Tibial artery (tissue), 4 donors: ENCODE measurements at regions not wholly inside any gene's neighbourhood (a gene's known extent, or its start where the extent isn't known, plus 50 kb on each side); places are given as distances from the start of the nearest gene placed in this dataset.
"Not testable (repeated sequence)": the region's sequence is repeated elsewhere in the genome, so short reads cannot be mapped to it uniquely, and the experiment has no call there.

Source experiments
- DNase-seq, 2 donors: peaks; one replicate each; pipeline ENCODE4 v3.0.0-alpha.2; 2019
- H3K27ac ChIP-seq, 2 donors: fragments of 200-600 bp; sonication (generic) in 1 of 2; 1 replicate in 1 of 2; 2 replicates in 1 of 2; pipeline ENCODE4 v1.5.1; 2018 to 2019; ENCODE audit warnings: mild to moderate bottlenecking in 1 of 2
- H3K27me3 ChIP-seq, 2 donors: fragments of 200-600 bp; sonication (generic) in 1 of 2; one replicate each; pipeline versions ENCODE4 v1.5.1 to v1.6.0; 2016 to 2019
- H3K36me3 ChIP-seq, 3 donors: fragments of 200-600 bp; sonication (generic) in 2 of 3; one replicate each; pipeline ENCODE4 v1.5.1; 2016 to 2019; ENCODE audit warnings: mild to moderate bottlenecking in 2 of 3
- H3K4me1 ChIP-seq, 4 donors: fragments of 200-600 bp; sonication (generic) in 2 of 4; 1 replicate in 3 of 4; 2 replicates in 1 of 4; pipeline ENCODE4 v1.5.1; 2016 to 2019
- H3K4me3 ChIP-seq, 2 donors: fragments of 200-600 bp; sonication (generic) in 1 of 2; 1 replicate in 1 of 2; 2 replicates in 1 of 2; pipeline ENCODE4 v1.5.1; 2018 to 2019; ENCODE audit warnings: mild to moderate bottlenecking in 2 of 2
- H3K9me3 ChIP-seq, 3 donors: fragments of 200-600 bp; sonication (generic) in 1 of 3; one replicate each; pipeline ENCODE4 v1.5.1; 2016 to 2019
- intact Hi-C: fragments of 100-400 bp; cut with DNase I; formaldehyde crosslinking; loops from one replicate; pipeline ENCODE4 v1.15.0; 2023; ENCODE audit warnings: low total_unique reads
- TF ChIP-seq, protein P1 (sequence below), 2 experiments: fragments of 200-600 bp in 1 of 2; fragments of 450-650 bp in 1 of 2; IDR thresholded peaks; one replicate each; pipeline ENCODE4 v1.5.1; 2017 to 2019; ENCODE audit warnings: antibody characterized with exemption in 2 of 2, mild to moderate bottlenecking in 1 of 2, moderate library complexity in 1 of 2

DNA sequence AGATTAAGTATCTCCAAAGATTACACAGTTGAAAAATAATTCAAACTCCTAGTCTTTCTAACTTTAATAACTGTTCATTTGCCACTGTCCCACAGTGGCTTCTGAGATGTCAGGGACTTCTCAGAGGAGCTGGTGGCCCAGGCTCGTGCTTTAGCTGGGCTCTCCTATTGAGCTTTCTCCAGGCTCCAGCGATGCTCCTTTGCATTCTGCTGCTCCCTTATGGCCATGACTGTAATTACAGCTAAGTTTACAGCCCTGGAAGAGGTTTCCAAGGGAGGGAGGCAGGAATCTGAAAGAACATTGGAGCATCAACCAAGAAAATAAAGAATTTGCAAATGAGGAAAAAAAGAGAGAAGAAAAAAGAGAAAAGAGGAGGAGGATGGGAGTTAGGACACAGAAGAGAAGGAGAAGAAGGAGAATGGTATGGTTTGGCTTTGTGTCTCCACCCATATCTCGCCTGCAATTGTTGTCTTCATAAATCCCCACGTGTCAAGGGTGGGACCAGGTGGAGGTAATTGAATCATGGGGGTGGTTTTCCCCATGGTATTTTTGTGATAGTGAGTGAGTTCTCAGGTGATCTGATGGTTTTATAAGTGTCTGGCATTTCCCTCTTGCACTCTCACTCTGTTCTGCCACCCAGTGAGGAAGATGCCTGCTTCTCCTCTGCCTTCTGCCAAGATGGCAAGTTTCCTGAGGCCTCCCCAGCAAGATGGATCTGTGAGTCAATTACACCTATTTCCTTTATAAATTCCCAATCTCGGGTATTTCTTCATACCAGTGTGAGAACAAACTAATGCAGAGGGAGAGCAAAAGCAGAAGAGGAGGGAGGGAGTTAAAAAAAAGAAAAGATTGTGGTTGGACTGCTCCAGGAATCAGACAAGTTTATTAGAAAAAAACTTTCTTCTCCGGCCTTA lies 857.0 kb downstream of the KCNA4 start:
- Histone ChIP-seq H3K9me3 (peaks cover 0 to 5% (median 0%) of the 10 kb centered on the region in 3 donors), H3K27me3 (no peaks in the 10 kb centered on the region), H3K27ac (no peak overlapping the region), H3K4me1 (no peaks in the 10 kb centered on the region), H3K4me3 (no peak overlapping the region), H3K36me3 (no peaks in the 10 kb centered on the region)
- intact Hi-C loops, result no loop called here
- TF ChIP-seq, protein P1, sequence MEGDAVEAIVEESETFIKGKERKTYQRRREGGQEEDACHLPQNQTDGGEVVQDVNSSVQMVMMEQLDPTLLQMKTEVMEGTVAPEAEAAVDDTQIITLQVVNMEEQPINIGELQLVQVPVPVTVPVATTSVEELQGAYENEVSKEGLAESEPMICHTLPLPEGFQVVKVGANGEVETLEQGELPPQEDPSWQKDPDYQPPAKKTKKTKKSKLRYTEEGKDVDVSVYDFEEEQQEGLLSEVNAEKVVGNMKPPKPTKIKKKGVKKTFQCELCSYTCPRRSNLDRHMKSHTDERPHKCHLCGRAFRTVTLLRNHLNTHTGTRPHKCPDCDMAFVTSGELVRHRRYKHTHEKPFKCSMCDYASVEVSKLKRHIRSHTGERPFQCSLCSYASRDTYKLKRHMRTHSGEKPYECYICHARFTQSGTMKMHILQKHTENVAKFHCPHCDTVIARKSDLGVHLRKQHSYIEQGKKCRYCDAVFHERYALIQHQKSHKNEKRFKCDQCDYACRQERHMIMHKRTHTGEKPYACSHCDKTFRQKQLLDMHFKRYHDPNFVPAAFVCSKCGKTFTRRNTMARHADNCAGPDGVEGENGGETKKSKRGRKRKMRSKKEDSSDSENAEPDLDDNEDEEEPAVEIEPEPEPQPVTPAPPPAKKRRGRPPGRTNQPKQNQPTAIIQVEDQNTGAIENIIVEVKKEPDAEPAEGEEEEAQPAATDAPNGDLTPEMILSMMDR (IDR thresholded peaks at IDR 0.05), result peak; percentile 48 to 52
- no peak for DNase-seq

DNA sequence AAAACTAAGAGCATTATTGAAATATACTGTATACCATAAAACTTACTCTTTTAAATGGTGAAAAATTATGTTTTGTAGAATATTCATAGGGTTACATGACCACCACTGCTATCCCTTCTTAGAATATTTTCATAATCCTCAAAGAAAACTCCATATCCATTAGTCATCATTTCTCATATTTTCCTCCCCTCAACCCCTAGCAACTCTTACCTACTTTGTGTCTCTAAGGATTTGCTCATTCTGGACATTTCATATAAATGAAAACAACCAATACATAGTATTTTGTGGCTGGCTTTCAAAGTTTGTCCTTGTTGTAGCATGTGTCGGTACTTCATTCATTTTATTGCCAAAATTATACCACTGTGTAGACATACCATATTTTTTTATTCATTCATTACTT lies 863.8 kb downstream of the KCNA4 start:
- intact Hi-C loops, result no loop called here
- no peaks in the 10 kb centered on the region for H3K36me3 ChIP-seq
- peaks cover 0 to 5% (median 0%) of the 10 kb centered on the region in 3 donors for H3K9me3 ChIP-seq
- DNase-seq, result no peak
- H3K27me3 ChIP-seq, result no peaks in the 10 kb centered on the region
- no peak overlapping the region for H3K27ac ChIP-seq
- H3K4me3 ChIP-seq, result no peak overlapping the region
- H3K4me1 ChIP-seq, result no peaks in the 10 kb centered on the region
- TF ChIP-seq, protein P1 (IDR thresholded peaks at IDR 0.05), result no peak

GRCh38 chr11:29142573-29142972 lies 874.3 kb downstream of the KCNA4 start:
- intact Hi-C loops, result not testable (repeated sequence)

DNA sequence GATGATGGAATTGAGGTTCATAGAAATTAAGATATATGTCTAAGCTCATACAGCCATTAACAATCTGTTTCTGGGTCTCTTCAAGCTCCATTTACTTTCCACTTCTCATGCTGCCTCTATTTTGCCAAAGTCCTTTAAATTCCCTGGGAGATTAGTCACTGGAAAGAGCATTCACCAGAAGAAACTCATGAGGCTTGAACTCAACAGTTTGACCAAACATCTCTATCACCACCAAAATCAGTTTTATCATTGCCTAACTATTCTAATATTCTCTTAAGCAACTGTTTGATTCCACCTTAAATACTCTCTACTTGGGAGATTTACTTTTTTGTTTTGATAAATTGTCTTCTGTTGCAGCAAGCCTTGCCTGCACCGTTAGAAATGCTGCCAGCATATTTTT lies 881.3 kb downstream of the KCNA4 start:
- DNase-seq, result no peak
- no peaks in the 10 kb centered on the region for H3K4me1 ChIP-seq
- no peaks in the 10 kb centered on the region for H3K36me3 ChIP-seq
- H3K4me3 ChIP-seq, result no peak overlapping the region
- no peaks in the 10 kb centered on the region for H3K27me3 ChIP-seq
- no peak overlapping the region for H3K27ac ChIP-seq
- H3K9me3 ChIP-seq, result no peaks in the 10 kb centered on the region
- TF ChIP-seq, protein P1 (IDR thresholded peaks at IDR 0.05), result no peak
- intact Hi-C loops, result no loop called here

More at GRCh38 chr11:29142573-29142972, 874.3 kb downstream of the KCNA4 start:
- H3K9me3 ChIP-seq, H3K27me3 ChIP-seq, H3K36me3 ChIP-seq, H3K4me1 ChIP-seq, H3K4me3 ChIP-seq, DNase-seq, H3K27ac ChIP-seq: not testable (repeated sequence)

- Histone ChIP-seq H3K9me3 (no peaks in the 10 kb centered on the region), H3K36me3 (no peaks in the 10 kb centered on the region), H3K27ac (no peak overlapping the region), H3K27me3 (no peaks in the 10 kb centered on the region), H3K4me1 (no peaks in the 10 kb centered on the region), H3K4me3 (no peak overlapping the region)
- DNase-seq, result no peak
- TF ChIP-seq, protein P1 (IDR thresholded peaks at IDR 0.05), result no peak
- intact Hi-C loops, result no loop called here
These were observed 885.8 kb downstream of the KCNA4 start for GRCh38 chr11:29131055-29131454.

DNA sequence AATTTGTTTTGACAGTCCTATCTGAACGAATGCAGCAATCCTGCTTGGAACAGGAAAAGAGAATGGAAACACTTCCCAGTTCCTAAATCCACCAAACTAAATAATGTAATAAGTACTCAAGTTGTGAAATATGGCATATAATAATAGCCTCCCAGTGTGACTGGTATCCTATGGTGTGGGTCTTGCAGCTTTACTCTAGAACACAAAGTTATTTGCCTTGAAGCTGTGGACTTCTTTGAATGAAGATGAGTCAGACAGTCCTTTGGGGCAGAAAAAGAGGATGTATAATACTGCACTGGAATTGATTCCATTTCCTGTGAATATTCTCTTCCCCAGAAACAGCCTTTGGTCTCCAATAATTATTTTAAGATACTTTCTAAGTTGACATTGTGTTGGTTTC lies 887.0 kb downstream of the KCNA4 start:
- no peak overlapping the region for H3K27ac ChIP-seq
- H3K9me3 ChIP-seq, result no peaks in the 10 kb centered on the region
- no peaks in the 10 kb centered on the region for H3K36me3 ChIP-seq
- DNase-seq, result no peak
- H3K27me3 ChIP-seq, result no peaks in the 10 kb centered on the region
- H3K4me1 ChIP-seq, result no peaks in the 10 kb centered on the region
- TF ChIP-seq, protein P1 (IDR thresholded peaks at IDR 0.05), result no peak
- H3K4me3 ChIP-seq, result no peak overlapping the region
- intact Hi-C loops, result no loop called here
